HG02759 (cell line): ENCODE measurements at regions not wholly inside any gene's neighbourhood (a gene's known extent, or its start where the extent isn't known, plus 50 kb on each side); places are given as distances from the start of the nearest gene placed in this dataset.
"Not testable (repeated sequence)": the region's sequence is repeated elsewhere in the genome, so short reads cannot be mapped to it uniquely, and the experiment has no call there.

Source experiments
- ATAC-seq: cut with Tn5 transposase; IDR thresholded peaks from one replicate; pipeline ENCODE4 v1.9.1; 2021; ENCODE audit warnings: mild to moderate bottlenecking, moderate library complexity; ENCODE audit not compliant: unreplicated experiment

GRCh38 chr10:31121757-31122577 lies 90.3 kb upstream of the ZNF438 start:
- no peak for ATAC-seq

- no peak for ATAC-seq
Observed at GRCh38 chr10:31123946-31124345, 92.3 kb upstream of the ZNF438 start.

- no peak for ATAC-seq
Observed at GRCh38 chr10:31124852-31125251, 93.2 kb upstream of the ZNF438 start.

- no peak for ATAC-seq
Observed at GRCh38 chr10:31125789-31126188, 94.1 kb upstream of the ZNF438 start.

- no peak for ATAC-seq
Observed at GRCh38 chr10:31126593-31126992, 94.9 kb upstream of the ZNF438 start.

DNA sequence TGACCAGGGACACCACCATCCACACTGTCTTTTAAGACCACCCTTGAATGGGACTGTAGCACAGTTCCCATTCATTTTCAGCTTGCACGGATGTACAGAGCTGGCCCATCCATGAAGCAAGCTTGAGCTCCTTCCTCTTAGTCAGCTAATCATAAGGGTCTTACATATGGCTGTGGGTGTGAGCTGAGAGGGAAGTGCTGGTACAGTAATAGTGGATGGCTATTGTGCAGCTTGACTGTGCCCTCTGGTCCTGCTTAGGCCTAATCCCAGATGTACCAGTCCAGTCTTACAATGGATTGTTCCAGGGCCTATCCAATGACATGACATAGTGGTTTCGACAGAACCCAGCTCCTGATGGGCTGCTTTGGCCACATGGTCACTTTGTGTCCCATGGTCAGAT lies 96.9 kb upstream of the ZNF438 start:
- no peak for ATAC-seq

GRCh38 chr10:31129271-31129670 lies 97.6 kb upstream of the ZNF438 start:
- no peak for ATAC-seq

DNA sequence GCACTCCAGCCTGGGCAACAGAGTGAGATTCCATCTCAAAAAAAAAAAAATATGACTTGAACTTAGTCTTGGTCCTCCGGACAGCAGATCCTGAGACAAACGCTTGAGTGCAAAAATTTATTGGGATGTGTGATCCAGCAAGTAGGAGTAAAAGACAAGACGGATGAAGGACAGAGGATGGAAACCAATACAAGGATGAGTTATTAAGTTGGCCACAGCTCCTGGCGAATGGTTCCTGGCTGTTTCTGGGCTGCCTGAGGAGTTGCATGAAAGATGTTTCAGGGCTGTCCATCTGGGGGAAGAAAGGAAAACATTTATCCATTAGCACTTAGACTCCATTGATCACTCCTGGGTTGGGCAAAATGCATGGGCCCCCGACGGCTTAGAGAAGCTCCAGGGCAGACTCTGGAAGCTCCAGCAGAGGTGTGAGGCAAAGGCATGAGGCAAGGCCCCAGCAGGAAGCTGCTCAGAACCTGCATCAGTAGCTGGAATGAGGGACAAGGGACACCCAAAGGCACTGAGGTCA lies 98.3 kb upstream of the ZNF438 start:
- ATAC-seq, result no peak

GRCh38 chr10:31130406-31130805 lies 98.7 kb upstream of the ZNF438 start:
- no peak for ATAC-seq

DNA sequence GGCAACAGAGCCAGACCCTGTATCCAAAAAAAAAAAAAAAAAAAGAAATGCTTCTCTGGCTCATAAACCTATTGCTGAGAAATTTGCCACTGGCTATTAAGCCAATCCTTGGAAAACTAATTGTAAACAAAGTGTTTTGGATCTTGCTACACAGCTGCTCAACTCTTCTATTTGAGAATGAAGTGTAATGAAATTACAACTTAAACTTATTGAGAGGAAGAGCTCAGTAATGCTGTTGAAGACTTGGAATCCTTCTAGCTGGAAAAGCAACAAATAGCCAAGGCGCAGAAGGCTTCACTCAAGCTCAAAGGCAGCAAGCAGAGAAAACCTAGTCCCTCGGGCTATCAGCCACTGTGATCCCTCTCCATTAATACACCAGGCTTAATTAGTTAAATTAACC lies 99.6 kb upstream of the ZNF438 start:
- no peak for ATAC-seq

DNA sequence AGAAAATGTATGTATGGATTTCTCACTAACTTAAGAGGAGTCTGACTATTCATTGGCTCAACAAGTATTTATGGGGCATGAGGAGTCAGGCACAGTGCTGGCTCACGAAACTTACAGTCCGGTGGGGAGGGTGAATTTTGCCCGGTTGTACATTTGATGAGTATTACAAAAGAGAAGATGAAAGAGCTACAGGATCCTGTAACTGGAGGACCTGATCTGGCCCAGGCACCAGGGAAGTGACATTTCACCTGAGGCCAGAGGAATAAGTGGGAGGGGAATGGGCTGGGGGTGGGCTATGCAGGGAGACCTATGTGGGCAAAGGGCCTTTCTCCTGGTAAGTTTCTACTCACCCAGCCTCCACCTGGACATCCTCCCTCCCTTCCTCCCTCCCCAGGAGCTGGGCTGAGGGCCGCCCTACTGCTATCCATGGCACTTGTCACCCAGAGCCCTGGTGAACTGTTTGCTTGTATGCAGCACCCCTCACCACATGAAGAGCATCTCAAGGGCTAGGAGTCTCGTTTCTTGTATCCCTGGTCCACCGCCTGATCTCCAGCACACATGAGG lies 101.1 kb upstream of the ZNF438 start:
- no peak for ATAC-seq

DNA sequence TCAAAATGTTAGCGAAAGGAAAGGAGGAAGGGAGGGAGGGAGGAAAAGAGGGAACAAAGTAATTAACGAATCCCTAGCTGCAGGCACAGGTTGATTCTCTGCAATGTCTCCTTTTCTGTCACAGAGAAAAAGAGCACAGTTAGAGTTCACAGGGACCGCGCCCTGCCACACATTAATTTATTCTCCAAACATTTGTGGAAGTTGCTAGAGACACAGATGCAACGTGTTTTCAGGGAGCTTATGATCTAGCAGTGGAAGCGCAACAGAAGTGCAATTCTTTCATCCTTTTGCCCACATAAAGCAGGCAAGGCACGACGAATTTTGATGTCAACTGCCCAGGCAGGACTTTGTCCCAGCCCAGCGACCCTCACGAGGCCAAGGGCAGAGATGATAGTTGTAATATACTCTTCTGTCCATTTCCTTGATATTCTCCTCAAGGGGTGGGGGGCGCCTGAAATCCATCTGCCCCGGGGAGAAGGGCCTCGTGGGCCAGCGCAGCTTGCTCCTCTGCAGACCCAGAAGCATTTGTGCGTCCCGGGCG lies 101.7 kb upstream of the ZNF438 start:
- ATAC-seq, result no peak

DNA sequence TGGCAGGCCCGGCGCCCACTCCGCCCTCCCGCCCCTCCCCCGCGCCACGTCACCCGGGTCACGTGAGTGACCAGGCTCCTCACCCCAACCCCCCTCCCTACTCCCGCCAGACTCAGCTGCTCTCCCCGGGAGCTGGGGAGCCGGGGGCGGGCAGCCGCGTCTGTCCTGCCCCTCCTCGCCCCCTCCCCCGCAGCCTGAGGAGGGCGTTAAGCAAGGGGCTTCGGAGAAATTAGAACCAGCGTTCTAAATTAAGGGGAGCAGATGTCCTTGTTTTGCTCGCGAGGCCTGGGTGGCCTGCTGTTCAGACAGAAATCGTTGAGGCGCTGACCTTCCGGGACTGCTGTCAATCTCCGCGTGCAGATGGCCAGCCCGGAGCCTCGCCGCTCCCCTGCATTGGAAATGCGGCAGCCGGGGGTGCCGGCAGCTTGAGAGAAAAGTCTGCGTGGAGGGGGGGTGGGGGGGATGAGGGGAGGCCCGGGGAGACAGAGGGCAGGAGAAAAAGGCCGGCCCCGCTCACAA lies 102.2 kb upstream of the ZNF438 start:
- ATAC-seq, result peak; percentile 66

- peak; percentile 55 for ATAC-seq
Observed at GRCh38 chr10:31134311-31134952, 102.8 kb upstream of the ZNF438 start.

DNA sequence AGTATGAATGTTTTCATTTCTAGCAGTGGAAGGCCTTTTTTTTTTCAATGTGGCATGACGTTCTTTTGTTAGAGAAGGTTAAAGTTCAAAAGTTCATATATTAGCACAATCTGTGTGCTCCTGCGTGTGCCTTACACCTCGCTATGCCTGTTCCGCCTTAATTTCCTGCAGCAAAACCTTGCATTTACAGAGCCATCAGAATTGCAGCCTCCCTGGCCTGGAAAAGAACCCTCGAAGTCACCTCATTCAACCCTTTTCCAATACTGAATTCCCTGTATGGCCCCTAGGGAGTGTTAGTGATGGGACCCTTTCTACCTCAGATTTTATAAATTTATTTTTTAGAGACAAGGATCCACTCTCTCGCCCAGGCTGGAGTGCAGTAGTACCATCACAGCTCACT lies 103.5 kb upstream of the ZNF438 start:
- no peak for ATAC-seq

DNA sequence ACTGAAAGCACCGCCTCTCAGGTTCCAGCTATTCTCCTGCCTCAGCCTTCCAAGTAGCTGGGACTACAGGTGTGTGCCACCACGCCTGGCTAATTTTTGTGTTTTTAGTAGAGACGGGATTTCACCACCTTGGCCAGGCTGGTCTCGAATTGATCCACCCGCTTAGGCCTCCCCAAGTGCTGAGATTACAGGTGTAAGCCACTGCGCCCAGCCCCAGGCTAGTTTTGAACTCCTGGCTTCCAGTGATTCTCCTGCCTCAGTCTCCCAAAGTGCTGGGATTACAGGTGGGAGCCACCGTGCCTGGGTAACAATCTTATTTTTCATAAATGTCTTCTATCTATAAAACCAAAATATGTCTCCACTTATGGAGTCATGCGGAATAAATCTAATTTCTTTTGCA lies 104.1 kb upstream of the ZNF438 start:
- not testable (repeated sequence) for ATAC-seq

GRCh38 chr10:31136386-31136785 lies 104.7 kb upstream of the ZNF438 start:
- ATAC-seq, result no peak

DNA sequence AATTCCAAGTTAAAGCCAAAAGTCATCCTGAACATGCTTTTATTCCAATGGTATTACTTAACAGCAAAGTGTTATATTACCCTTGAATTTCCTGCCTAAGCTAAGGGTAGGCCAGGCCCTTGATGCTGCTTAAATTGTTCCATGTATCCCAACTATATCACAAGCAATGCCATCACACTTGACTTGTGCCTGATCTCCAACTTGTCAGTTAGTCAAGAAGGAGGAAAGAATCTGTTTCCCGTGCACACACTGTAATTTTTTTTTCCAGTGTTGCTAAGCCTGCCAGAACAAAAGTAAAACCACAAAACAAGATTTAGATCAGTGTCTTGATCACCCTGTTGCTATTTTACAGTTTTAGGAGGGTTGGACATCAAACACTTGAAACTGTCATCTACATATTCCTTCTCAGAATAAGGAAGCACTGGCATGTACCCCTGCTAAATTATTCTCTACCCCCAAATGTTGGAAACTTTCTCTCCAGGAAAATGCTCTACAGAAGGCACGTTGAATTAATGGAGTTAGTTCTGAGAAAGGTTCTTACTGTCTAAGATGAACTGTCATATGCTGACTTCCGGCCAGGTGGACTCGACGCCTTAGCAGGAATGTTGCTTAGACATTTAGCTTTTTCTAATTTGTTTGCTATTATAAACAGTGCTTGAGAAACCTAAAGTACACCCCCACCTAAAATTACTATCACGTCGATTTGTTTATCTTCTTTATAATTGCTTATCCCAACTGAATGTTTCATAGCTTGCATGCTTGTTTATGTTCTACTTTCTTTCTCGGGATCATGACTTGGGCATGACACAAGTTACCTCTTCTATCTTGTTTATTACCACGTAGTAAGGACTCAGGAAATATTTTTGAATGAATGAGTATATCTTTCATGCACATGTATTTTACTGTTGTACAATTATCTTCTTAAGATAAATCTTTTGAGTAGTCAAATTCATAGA lies 105.5 kb upstream of the ZNF438 start:
- no peak for ATAC-seq

GRCh38 chr10:31138026-31138553 lies 106.4 kb upstream of the ZNF438 start:
- no peak for ATAC-seq

GRCh38 chr10:31139497-31139896 lies 107.8 kb upstream of the ZNF438 start:
- ATAC-seq, result no peak
